ENCODE measurements at regions not wholly inside any gene's neighbourhood (a gene's known extent, or its start where the extent isn't known, plus 50 kb on each side); places are given as distances from the start of the nearest gene placed in this dataset.
"Not testable (repeated sequence)": the region's sequence is repeated elsewhere in the genome, so short reads cannot be mapped to it uniquely, and the experiment has no call there.

DNA sequence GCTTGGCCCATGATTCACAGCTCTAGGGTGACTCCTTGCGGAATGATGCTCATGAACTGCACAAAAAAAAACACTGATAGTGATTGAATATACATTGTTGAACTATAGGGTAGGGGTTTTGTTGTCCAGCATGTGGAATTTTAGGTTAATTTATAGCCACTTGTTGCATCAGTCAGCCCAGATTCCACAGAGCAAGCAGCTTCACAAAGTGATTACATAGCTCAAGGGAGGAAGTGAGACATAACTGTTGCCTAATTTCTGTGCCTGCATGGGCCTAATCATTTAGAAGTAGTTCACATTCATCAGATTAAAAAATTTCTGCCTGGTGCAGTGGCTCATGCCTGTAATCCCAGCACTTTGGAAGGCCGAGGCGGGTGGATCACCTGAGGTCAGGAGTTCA lies 142.2 kb upstream of the ZNF722 start:
- not testable (repeated sequence) for DNase-seq

- DNase-seq, result no peak
These were observed 131.5 kb upstream of the ZNF722 start for GRCh38 chr7:63867127-63867526.

DNA sequence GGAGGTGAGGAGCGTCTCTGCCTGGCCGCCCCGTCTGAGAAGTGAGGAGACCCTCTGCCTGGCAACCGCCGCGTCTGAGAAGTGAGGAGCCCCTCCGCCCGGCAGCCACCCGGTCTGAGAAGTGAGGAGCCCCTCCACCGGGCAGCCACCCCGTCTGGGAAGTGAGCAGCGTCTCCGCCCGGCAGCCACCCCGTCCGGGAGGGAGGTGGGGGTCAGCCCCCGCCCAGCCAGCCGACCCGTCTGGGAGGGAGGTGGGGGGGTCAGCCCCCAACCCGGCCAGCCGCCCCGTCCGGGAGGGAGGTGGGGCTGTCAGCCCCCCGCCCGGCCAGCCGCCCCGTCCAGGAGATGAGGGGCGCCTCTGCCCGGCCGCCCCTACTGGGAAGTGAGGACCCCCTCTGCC lies 124.4 kb upstream of the ZNF722 start:
- not testable (repeated sequence) for DNase-seq

DNA sequence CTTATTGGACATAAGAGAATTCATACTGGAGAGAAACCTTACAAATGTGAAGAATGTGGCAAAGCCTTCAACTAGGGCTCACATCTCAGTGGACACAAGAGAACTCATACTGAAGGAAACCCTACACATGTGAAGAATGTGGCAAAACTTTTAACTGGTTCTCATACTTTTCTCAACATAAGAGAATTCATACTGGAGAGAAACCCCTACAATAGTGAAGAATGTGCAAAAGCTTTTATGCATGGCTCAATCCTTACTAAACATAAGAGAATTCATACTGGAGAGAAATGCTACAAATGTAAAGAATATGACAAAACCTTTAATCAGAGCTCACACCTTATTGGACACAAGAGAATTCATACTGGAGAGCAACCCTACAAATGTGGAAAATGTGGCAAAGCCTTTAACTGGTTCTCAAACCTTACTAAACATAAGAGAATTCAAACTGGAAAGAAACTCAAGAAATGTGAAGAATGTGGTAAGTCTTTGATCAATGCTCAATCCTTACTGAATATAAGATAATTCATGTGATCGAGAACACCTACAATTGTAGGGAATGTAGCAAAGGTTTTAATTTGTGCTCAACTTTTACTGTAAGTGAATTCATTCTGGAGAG lies 121.8 kb upstream of the ZNF722 start:
- DNase-seq, result no peak

DNA sequence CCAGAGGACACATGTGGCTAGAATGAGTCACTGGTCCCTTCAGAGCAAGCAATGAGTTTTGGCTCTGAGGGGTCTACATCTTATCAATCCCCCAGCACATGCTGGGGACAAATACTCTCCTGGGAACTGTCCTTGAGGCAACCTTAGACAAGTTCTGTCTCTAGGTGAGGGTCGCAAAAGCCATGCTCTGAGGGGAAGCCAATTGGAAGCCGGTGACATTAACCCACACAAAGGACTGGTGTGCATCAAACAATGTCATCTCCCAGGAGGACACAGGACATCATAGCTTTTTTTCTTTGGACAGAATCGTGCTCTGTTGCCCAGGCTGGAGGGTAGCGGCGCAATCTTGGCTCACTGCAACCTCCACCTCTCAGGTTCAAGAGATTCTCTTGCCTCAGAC lies 111.6 kb upstream of the ZNF722 start:
- no peak for DNase-seq

- peak; percentile 78 to 81 for DNase-seq
These were observed 98.8 kb upstream of the ZNF722 start for GRCh38 chr7:63899691-63900393.

GRCh38 chr7:63900394-63901203 lies 98.0 kb upstream of the ZNF722 start:
- peak; percentile 89 to 92 for DNase-seq

- DNase-seq, result not testable (repeated sequence)
These were observed 97.5 kb upstream of the ZNF722 start for GRCh38 chr7:63901204-63901506.

DNA sequence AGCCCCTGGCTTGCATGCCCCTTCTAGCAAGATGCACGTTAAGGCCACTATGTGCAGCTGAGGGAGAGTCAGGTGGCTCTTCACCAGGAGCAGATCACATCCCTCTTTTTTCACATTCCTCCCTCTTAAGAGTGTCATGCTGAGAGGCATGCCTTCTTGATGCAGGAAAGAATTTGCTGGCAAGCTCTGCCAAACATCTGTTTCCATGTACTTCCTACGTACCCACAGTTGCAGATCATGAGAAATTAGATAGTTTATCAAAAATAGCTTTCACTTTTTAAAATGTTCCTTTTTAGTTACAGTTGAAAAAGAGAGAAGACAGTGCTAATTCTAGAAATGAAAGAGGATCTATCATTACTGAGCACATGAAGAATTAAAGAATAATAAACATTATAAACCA lies 79.7 kb upstream of the ZNF722 start:
- no peak for DNase-seq

- no peak for DNase-seq
These were observed 73.4 kb upstream of the ZNF722 start for GRCh38 chr7:63925262-63925625.

DNA sequence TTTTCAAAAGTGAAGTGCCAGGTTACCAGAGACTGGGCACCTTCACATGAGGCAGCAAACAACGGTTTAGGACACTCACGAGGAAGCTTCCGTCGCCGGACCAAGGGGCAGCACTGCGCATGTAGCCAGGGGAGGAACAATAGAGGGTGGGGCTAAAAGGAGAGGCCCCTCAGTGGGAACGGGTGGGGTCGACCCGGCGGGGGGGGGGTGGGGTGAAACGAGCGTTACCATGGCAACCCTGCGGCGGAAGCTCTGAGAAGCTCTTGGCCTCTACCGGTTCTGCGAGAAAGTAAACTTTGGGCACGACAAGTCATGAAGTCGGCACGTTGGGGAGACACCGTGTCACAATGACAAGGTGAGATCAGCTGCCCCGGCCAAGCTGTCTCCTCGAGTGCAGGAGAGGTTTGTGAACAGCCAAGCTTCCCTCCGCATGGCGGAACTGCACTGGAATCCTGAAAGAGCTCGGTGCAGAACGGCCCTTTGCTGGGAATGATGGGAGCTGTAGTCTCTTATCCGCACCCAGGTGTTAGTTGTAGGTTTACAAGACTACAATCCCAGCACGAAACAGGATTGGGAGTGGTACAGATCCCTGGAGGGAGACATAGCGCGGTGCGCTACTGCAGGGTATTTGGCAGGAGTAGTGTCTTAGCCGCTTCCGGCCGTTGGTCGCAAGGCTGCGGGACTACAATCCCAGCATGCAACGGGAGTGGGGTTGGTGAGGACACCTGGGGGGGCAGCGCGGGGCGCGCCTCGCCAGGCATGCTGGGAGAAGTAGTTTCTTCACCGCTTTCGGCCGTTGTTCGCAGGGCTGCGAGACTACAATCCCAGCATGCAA lies 72.8 kb upstream of the ZNF722 start:
- peak; percentile 84 to 87 for DNase-seq

- DNase-seq, result no peak
These were observed 71.4 kb upstream of the ZNF722 start for GRCh38 chr7:63927261-63927660.

DNA sequence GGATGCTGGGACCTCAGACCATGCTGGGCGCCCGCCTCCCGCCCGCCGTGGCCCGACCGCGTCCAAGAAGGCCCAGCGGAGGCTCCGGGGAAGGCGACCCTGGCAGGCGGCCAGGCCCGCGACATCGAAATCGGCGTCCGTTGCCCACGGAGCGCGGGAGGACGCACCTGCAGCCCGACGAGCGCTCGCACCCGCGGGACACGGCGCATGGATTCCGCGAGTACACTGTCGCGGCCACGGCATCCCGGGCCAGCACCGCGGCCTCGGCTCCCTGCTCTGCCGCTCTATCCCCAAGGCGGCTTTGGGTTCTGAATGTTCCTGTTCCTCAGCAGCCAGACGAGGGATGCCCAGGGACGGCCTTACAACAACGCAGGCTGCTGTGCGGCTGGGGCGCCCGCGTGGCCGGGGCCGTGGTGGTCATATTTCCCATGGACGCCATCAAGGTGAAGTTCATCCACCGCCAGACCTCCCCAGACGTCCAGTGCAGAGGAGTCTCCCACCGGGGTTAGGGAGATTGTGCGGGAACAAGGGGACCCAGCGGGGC lies 67.5 kb upstream of the ZNF722 start:
- no peak for DNase-seq

DNA sequence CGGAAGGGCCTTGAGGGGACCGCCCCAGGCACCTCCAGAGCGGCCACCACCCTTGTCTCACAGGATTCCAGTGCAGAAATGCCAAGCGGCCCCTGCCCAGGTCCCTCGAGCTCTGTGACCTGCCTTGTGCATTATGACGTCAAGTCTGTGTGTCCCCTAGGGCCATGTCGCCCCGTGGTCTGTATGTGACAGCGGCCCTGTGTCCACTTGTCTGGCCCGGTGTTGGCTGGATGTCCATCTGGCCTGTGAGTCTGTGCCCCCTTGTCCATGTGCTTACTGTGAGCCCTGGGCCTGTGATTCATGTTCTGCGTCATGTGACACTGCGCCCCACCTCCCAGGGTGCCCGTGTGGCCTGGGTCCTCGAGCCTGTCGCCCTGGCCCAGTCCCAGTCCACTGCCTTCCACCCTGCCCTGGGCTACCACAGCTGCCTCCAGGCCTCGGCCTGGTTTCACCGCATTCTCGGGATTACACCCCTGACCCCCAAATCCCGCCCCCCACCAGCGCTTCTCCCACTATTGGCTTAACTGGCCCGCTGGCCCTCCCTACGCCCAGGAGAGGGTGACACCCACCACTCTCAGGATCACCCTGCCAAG lies 66.6 kb upstream of the ZNF722 start:
- DNase-seq, result no peak
